Neural progenitor cell (in vitro differentiated cells): ENCODE measurements at regions not wholly inside any gene's neighbourhood (a gene's known extent, or its start where the extent isn't known, plus 50 kb on each side); places are given as distances from the start of the nearest gene placed in this dataset.

Experiments
- EZH2 ChIP-seq: fragments of 200-600 bp; sonication (generic); IDR thresholded peaks from 2 replicates; pipeline ENCODE4 v1.6.1; 2017; ENCODE audit warnings: antibody characterized with exemption, mild to moderate bottlenecking, moderate library complexity
- TF ChIP-seq, protein P1 (sequence below): fragments of 200-600 bp; sonication (generic); IDR thresholded peaks from 2 replicates; pipeline ENCODE4 v1.5.1; 2017; ENCODE audit warnings: antibody characterized with exemption, mild to moderate bottlenecking

- no peak for TF ChIP-seq EZH2
- TF ChIP-seq, protein P1, sequence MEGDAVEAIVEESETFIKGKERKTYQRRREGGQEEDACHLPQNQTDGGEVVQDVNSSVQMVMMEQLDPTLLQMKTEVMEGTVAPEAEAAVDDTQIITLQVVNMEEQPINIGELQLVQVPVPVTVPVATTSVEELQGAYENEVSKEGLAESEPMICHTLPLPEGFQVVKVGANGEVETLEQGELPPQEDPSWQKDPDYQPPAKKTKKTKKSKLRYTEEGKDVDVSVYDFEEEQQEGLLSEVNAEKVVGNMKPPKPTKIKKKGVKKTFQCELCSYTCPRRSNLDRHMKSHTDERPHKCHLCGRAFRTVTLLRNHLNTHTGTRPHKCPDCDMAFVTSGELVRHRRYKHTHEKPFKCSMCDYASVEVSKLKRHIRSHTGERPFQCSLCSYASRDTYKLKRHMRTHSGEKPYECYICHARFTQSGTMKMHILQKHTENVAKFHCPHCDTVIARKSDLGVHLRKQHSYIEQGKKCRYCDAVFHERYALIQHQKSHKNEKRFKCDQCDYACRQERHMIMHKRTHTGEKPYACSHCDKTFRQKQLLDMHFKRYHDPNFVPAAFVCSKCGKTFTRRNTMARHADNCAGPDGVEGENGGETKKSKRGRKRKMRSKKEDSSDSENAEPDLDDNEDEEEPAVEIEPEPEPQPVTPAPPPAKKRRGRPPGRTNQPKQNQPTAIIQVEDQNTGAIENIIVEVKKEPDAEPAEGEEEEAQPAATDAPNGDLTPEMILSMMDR, result no peak
Observed at GRCh38 chr17:77304051-77304745, 163.4 kb downstream of the SEC14L1 start.
